GM12874 (cell line): ENCODE measurements at regions not wholly inside any gene's neighbourhood (a gene's known extent, or its start where the extent isn't known, plus 50 kb on each side); places are given as distances from the start of the nearest gene placed in this dataset.

ENCODE experiments used
- CTCF ChIP-seq: IDR thresholded peaks from 2 replicates; pipeline ENCODE4 v1.5.1; 2011; ENCODE audit warnings: low read depth, mild to moderate bottlenecking, control low read depth, low read length, moderate library complexity; ENCODE audit not compliant: insufficient read depth

GRCh38 chr17:77884967-77885641, 73.4 kb upstream of the TNRC6C start:
- TF ChIP-seq CTCF: no peak

GRCh38 chr17:77885678-77886386, 72.7 kb upstream of the TNRC6C start:
- no peak for TF ChIP-seq CTCF

DNA sequence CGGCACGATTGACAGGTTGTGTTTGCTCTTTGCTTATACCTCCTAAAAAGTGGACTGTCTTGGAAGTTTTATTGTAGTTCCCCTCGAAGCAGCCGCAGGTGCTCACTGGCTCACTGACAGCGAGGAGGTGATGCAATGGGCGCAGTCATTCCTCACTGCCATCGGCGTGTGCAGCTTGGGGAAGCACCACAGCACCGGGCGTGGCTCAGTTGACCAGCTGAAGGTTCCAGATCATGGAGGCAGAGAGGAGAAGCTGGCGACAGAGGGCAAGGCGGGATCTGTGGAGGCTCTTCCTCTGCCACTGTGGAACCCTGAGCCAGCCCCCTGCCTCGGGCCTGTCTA, 72.1 kb upstream of the TNRC6C start:
- no peak for TF ChIP-seq CTCF

DNA sequence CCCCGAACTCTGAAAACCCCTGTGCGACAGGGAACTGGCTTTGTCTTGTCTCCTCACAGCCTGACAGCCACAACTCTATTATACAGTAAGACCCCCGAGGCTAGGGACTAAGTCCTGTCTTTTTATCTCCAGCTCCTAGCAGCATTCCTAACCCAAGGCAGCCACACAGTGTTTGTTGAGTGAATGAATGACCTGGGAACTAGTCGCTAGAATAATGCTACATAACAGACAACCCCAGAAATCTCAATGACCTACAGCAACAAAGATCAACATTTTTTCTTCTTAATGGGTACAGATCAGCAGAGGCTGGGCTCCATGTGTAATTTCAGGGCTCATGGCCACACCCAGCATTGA, 71.4 kb upstream of the TNRC6C start:
- TF ChIP-seq CTCF: no peak

DNA sequence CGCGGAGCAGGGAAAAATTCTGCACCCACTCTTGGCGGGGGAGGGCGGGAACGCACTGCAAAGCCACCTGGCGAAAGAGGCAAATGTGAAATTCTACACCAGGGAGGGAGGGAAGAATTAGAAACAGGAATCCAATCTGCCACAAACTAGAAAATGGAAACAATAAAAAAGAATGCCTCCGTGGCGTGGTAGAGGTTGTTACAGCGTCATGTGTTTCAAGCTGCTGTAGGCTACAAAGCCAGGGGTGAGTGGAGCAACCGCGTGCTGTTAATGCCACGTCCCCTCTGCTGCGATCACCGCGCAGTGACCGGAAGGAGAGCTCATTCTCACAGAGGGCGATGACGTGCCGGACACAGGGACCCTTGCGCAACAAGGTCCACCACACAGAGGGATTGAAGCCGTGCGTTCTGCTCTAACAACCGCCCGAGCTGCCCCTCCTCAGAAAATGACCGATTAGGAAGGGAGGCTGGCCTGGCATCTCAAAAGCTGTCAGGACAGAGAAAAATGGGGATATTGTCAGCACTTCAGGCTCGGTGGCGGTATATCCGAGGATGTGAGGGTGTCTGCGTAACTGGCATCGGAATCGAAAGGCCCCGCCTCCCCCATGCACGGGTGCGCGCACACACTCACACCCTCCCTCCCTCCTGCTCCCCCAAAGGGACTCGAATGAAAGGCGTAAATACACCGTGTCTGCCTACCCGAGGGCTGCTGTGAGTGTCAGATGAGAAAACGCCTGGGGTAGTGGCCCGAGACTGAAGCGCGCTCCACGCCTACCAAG, 70.8 kb upstream of the TNRC6C start:
- TF ChIP-seq CTCF: no peak

DNA sequence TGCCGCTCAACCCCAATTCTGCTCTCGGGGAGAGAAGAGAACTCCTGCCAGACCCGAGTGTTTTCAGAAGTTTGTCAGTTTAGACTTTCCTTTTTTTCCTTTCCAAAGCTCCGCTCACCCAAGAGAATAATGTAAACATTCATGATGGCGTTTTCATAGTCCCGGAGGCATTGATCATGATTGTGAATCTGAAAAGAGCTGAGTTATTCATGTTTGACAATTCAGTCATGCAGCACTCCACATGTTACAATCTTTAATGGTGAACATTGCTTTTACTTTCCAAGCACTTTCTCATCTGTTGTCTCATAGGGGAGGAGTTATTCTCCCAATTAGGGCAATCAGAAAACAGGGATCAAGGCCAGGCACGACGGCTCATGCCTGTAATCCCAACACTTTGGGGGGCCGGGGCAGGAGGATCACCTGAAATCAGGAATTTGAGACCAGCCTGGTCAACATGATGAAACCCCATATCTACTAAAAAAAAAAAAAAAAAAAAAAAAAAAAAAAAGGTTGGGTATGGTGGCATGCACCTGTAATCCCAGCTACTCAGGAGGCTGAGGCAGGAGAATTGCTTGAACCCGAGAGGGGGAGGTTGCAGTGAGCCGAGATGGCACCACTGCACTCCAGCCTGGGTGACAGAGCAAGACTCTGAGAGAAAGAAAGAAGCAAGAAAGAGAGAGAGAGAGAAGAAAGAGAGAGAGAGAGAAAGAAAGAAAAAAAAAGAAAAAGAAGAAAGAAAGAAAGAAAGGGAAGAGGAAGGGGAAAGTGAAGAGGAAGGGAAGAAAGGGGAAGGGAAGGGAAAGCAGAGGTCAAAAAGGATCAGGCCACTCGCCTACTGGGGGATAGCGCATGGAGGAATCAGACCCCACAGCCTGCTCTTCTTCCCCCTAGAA, 70.0 kb upstream of the TNRC6C start:
- TF ChIP-seq CTCF: no peak

DNA sequence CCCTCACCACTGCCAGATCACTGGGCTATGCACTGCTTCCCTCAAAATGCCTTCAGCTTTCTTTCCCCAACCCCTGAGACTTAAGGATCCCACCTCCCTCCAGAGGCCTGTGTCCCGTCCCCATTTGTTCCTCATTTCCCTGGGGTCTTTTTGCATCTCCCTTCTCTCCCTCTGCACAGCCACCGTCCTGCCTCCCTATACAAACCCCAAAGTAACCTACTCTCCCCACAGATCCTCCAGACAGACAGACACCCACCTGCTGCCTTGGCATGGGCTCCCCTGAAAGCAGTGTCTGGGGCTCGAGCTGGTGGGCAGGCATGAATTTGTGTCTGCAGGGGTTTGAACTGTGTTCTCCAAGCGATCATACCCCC, 69.4 kb upstream of the TNRC6C start:
- TF ChIP-seq CTCF: no peak
